ENCODE measurements at regions not wholly inside any gene's neighbourhood (a gene's known extent, or its start where the extent isn't known, plus 50 kb on each side); places are given as distances from the start of the nearest gene placed in this dataset.

- no peak for DNase-seq
- no peak for TF ChIP-seq CTCF (IDR thresholded peaks at IDR 0.05; ENCODE audit: low read depth, low read length)
- H3K9me3 ChIP-seq = no peaks in the 10 kb centered on the region; the same call in none of the 2 replicates
Observed at GRCh38 chr5:179397516-179397915, 52.3 kb upstream of the ADAMTS2 start.

More at GRCh38 chr5:179397516-179397915, 52.3 kb upstream of the ADAMTS2 start:
- H3K36me3 ChIP-seq = no peaks in the 10 kb centered on the region
- H3K4me1 ChIP-seq = no peaks in the 10 kb centered on the region
- H3K4me3 ChIP-seq (ENCODE audit: low read depth, low read length) = no peak overlapping the region
- no peaks in the 10 kb centered on the region for H3K27me3 ChIP-seq
